A172 (cell line): ENCODE measurements at regions not wholly inside any gene's neighbourhood (a gene's known extent, or its start where the extent isn't known, plus 50 kb on each side); places are given as distances from the start of the nearest gene placed in this dataset.
A peak's percentile ranks its signal among the peaks of the same experiment; 100 is the strongest.

Experiments
- DNase-seq: peaks from one replicate; pipeline ENCODE4 v3.0.0-alpha.2; 2015; ENCODE audit warnings: low spot score

- no peak for DNase-seq
These were observed 435.5 kb upstream of the TPM1 start for GRCh38 chr15:62607114-62607462.

DNA sequence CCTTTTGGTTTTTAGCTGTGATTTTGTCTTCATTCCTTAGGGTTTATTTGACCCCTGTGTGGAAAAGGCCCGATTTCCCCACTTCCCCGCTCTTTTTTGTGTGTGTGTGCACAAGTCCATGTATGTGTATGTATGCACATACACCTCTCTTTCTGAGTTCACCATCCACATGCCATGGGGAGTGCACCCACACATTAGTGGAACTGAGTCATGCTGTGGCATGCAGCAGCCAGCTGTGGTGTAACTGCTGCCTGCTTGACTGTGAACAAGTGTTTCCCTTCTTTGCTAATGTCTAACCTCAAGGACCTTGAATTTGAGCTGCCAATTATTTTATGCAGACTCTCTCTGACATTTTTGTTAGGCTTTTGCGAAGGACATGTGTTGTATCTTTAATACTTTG lies 434.9 kb upstream of the TPM1 start:
- peak; percentile 11 for DNase-seq

DNA sequence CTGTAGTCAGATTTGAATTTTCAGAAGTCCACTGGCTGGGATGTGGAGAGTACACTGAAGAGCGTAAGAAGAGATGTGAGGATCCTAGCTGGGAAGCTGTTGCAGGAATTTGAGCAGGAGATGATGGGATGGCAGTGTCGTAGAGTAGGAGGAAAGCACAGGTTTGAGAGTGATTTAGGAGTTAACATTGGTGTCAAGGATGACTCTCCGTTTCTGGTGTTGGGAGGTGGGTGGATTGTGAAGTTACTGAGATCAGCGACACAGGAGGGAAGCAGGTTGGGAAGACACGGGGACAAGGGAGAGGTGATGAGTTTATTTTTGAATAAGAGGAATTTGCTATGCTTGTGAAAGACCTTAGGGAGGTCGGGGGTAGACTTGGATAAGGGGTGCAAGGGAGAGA lies 434.2 kb upstream of the TPM1 start:
- no peak for DNase-seq

DNA sequence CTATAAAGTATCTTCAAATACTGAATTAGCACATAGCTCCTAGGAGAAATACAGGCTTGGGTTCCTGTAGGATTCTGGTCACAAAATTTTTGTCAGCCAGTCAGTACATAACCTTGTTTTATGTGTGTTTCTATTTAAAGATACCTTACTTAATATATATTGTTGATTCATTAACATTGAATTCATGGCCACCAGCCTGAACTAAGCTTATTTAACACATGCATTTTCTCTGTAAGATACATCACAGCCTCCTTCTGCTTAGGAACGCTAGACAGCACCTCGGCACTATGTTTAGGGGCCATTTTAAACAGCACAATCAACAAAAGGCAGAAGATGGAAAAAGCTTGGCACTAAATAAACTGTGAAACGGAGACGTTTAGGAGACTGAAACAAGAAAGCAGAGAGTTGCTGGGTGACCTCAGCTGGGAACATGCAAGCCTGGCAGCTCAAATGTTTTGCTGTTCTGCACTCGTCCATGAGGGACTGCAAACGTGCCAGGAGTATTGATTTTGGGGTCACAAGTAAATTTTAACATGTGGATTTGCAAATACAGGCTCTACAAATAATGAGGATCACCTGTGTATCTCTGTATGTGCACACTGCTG lies 432.2 kb upstream of the TPM1 start:
- no peak for DNase-seq

DNA sequence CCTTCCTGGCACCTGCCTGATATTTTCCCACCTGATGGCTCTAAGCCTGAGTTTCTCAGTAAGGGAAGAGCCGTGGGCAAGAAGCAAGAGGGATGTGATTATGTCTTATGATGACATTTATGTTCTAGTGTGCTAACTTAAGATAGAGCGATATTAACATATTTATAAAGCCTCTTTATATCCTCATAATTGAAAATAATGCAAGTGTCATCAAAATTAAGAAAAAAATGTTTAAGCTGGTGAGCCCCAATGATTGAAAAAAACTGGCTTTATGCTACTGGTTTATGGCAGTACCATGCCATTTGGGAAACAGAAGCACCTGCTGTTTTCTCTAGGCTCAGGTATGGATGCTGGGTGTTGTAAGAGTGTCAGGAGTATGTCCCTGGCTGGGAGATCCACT lies 431.5 kb upstream of the TPM1 start:
- no peak for DNase-seq

DNA sequence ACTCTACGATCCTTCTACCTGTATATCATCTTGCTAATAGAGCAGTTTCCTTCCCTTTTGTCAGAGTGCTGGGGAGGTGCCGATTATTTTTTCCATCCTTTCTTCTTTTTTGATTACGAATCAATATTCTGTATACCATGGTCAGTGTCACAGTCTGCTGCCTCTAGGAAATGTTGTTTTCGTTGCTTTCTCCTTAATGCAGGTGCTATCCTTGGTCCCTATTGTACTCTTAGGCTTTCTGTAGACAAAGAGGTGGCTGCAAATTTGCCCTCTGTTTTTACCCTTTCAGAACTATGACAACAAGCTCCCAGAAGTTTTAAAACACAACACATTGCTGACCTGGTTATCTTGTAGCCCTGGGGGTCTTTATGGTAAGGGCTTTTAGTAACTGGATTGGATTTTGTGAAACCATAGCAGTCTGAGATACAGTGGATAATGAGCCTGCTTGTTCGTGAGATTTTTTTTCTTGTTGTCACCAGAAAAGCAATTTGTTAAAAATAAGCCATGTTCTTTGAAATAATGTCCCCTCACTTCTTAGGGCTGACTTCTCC lies 430.3 kb upstream of the TPM1 start:
- DNase-seq, result no peak

DNA sequence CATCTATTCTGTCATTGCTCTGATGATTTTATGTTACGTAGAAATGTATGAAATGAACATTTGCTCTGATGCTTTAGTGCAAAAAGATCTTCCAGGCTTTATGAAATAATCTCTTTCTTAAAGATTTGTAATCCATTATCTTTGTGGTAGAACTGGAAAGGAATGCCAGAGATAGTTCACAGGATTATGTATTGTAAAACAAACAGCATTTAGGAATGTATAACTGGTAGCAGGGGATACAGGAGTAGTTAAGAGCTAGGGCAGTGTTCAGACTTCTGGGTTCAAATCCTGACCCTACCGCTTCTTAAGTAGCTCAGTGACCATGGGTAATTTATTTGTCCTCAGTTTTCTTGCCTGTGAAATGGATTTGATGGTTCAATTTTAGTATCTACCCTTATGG lies 429.8 kb upstream of the TPM1 start:
- DNase-seq, result no peak

GRCh38 chr15:62616746-62617145 lies 425.8 kb upstream of the TPM1 start:
- DNase-seq, result no peak

GRCh38 chr15:62617741-62618140 lies 424.8 kb upstream of the TPM1 start:
- no peak for DNase-seq

- DNase-seq, result peak; percentile 76
These were observed 424.1 kb upstream of the TPM1 start for GRCh38 chr15:62618432-62618831.

DNA sequence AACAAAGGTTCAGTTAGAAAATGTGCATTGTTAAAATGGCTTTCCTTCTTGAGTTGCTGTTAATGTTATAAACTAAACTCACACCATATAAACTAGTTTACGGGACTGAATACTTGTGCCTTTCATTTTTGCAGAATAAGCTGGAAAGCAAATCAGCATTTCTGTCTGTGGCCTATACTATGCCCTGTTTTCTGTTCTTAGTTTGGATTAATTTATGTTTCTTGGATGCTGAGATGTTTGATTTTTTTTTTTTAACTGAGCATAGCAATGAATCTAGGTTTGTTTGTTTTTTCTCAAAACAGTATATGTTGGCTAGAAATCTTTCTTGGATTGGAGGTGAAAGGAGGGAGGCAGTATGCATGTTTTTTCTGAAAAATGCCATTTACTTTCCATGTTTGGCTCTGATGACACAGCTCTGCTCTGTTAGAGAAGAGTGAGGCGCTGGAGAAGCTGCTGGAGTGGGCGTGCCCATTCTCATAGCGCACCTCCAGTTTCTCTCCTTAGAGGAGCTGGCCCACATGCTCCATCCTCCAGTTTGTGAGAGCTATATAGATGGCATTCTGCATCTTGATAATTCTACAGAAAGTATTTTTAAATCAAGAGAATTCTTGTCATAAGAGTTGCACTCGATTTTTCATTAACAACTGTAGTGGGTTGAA lies 423.6 kb upstream of the TPM1 start:
- DNase-seq, result no peak

DNA sequence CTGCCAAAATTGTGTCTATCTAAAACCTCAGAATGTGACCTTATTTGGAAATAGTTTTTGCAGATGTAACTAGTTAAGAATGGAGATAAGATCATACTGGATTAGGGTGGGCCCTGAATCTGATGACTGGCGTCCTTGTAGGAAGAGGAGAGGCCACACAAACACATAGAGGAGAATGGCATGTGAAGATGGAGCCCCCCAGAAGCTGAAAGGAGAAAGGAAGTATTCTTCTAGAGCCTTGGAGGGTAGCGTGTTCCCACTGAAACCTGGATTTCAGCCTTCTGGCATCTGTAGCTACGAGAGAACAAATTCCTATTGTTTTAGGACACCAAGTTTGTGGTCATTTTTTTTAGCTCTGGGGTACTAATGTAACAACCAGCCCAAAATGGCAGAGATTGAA lies 423.0 kb upstream of the TPM1 start:
- DNase-seq, result no peak

DNA sequence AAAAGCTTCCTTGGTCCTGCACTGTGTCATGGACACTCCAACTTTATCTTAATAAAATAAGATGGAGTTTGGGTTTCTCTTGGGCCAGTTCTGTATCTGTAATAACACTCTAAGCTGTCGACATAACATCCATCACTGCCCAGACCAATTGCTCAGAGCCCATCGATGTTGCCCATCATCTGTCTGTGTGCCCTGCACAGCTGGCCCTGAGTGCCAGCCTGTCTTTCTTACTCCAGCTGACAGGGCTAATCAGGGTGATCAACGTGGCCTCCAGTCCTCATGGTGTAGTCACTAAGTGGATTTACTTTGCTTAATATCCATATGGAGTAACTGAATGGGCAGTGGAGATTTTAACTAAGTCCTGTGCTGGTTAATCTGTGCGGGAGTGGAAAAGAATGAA lies 419.8 kb upstream of the TPM1 start:
- no peak for DNase-seq

- DNase-seq, result no peak
These were observed 417.8 kb upstream of the TPM1 start for GRCh38 chr15:62624547-62625378.

GRCh38 chr15:62625429-62626033 lies 417.0 kb upstream of the TPM1 start:
- no peak for DNase-seq

GRCh38 chr15:62626903-62627302 lies 415.6 kb upstream of the TPM1 start:
- no peak for DNase-seq

DNA sequence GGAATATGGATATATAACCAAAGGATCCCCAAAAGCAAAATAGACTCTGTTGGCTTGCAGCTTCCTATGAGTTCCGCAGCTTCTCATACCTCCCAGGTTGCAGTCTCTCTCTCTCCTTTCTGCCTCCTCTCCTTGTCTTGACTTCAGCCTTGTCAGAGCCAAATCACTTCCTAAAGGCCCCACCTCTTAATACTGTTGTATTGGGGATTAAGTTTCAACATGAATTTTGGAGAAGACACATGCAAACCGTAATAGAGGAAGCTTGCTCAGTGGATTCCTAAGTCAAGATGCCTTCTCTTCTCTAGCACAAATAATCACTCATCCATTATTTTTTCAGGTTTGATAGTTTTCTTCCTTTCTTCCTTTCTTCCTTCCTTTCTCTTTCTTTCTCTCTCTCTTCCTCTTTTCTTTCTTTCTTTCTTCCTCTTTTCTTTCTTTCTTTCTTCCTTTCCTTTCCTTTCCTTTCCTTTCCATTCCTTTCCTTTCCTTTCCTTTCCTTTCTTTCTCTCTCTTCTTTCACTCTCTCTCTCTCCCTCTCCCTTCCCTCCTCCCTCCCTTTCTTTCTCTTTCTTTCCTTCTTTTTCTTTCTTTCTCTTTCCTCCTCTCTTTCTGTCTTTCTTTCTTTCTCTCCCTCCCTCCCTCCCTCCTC lies 411.3 kb upstream of the TPM1 start:
- no peak for DNase-seq

GRCh38 chr15:62636823-62637573 lies 405.5 kb upstream of the TPM1 start:
- no peak for DNase-seq

DNA sequence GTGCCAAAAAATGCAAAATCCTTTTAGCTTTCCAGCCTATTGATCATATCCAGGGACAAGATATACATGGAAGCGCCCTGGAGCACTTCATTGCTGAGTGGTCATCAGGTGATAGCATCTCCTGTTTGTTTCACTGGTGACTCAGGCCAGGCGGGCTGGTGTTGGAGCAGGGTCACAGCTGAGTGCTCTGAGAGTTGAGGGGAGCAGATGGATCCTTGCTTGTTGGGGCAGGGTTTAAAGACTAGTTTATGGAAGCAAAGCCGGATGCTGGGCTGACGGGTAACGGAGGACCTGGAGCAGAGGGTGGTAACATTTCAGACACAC lies 405.0 kb upstream of the TPM1 start:
- DNase-seq, result no peak

GRCh38 chr15:62637950-62638619 lies 404.5 kb upstream of the TPM1 start:
- DNase-seq, result no peak

GRCh38 chr15:62639432-62639831 lies 403.1 kb upstream of the TPM1 start:
- DNase-seq, result no peak
